ENCODE measurements at regions not wholly inside any gene's neighbourhood (a gene's known extent, or its start where the extent isn't known, plus 50 kb on each side); places are given as distances from the start of the nearest gene placed in this dataset.

DNA sequence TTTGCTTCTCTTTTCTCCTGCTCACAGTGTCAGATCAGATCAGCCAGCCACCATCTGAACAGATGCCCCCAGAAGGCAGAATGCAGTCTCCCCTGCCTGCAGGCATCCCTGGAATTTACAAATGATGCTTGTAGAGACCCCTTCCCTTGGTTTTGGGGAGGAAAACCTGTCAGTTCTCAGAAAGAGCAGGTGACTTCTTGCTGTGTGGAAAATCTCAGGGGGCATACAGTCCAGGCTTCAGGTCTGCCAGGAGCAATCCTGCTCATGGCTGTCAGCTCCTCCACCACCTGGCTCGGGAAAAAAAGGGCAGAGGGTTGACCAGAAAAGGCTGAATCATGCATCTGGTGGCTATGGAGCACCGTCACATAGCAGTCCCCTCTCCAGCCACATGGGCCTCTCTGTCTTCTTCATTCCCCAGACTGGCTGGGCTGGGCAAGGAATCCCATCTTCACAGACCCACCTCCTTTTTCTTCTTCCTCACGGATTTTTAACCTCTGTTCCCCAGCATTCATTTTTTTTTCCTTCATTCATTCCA is 107.0 kb downstream of the KCNF1 start:
- TF ChIP-seq, protein P1, sequence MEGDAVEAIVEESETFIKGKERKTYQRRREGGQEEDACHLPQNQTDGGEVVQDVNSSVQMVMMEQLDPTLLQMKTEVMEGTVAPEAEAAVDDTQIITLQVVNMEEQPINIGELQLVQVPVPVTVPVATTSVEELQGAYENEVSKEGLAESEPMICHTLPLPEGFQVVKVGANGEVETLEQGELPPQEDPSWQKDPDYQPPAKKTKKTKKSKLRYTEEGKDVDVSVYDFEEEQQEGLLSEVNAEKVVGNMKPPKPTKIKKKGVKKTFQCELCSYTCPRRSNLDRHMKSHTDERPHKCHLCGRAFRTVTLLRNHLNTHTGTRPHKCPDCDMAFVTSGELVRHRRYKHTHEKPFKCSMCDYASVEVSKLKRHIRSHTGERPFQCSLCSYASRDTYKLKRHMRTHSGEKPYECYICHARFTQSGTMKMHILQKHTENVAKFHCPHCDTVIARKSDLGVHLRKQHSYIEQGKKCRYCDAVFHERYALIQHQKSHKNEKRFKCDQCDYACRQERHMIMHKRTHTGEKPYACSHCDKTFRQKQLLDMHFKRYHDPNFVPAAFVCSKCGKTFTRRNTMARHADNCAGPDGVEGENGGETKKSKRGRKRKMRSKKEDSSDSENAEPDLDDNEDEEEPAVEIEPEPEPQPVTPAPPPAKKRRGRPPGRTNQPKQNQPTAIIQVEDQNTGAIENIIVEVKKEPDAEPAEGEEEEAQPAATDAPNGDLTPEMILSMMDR (IDR thresholded peaks at IDR 0.05; ENCODE audit: low read depth, low read length), result no peak
- TF ChIP-seq, protein P2, sequence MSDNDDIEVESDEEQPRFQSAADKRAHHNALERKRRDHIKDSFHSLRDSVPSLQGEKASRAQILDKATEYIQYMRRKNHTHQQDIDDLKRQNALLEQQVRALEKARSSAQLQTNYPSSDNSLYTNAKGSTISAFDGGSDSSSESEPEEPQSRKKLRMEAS (IDR thresholded peaks at IDR 0.05; ENCODE audit: low read depth, low read length), result no peak

Measured in NB4 (cell line).